ENCODE measurements at regions not wholly inside any gene's neighbourhood (a gene's known extent, or its start where the extent isn't known, plus 50 kb on each side); places are given as distances from the start of the nearest gene placed in this dataset.

DNA sequence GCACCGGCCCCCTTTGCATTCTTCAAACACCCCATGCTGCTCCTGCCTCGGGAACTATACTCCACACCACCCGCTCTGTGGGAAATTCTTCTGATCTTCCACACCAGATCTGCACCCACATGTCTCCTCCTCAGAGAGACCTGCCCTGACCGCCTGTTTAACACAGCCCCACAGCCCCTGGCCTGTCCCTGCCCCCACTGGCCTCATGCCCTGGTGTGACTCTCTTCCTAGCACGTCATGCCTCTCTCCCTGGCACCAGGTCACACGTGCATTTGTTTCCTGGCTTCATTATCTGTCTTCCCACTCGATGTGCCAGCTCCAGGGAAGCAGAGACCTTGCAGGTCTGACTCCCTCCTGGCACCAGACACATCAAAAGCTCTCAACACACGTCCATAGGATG is 79.6 kb downstream of the ANKRD60 start:
- Histone ChIP-seq H3K9ac (ENCODE audit: control insufficient read depth, extremely low read depth, insufficient read depth, low read length) (no peak overlapping the region), H3K9me1 (ENCODE audit: control insufficient read depth, extremely low read depth, insufficient read depth, low read length) (no peaks in the 10 kb centered on the region), H3K27ac (ENCODE audit: control insufficient read depth, insufficient read depth, low read length) (no peak overlapping the region), H3K4me2 (ENCODE audit: control insufficient read depth, extremely low read depth, insufficient read depth, low read depth, low read length) (no peak overlapping the region), H4K20me1 (ENCODE audit: control insufficient read depth, extremely low read depth, insufficient read depth, low read length) (no peaks in the 10 kb centered on the region), H3K27me3 (ENCODE audit: control insufficient read depth, extremely low read depth, insufficient read depth, low read length) (peaks cover 90% of the 10 kb centered on the region), H3K79me2 (ENCODE audit: control insufficient read depth, insufficient read depth, low read length) (no peaks in the 10 kb centered on the region), H3K4me1 (ENCODE audit: control insufficient read depth, extremely low read depth, insufficient read depth, low read length) (no peaks in the 10 kb centered on the region), H3K9me3 (ENCODE audit: control insufficient read depth, low read depth, low read length) (peaks cover 6% of the 10 kb centered on the region), H3K36me3 (ENCODE audit: control insufficient read depth in 2 of 2, extremely low read depth in 1 of 2, insufficient read depth in 2 of 2, low read length in 2 of 2) (no peaks in the 10 kb centered on the region), H2AFZ (ENCODE audit: control insufficient read depth, low read length) (no peak overlapping the region), H3K4me3 (ENCODE audit: control insufficient read depth in 2 of 3, extremely low read depth in 1 of 3, insufficient read depth in 2 of 3, low read depth in 1 of 3, low read length in 3 of 3) (no peak overlapping the region)
- FAIRE-seq (no peak), DNase-seq (ENCODE audit: low read depth, low spot score) (no peak)
- no peak for TF ChIP-seq CTCF (optimal IDR thresholded peaks at IDR 0.05 in 1 of 3, IDR thresholded peaks at IDR 0.05 in 1 of 3, conservative IDR thresholded peaks at IDR 0.05 in 1 of 3; ENCODE audit: extremely low read depth in 1 of 3, insufficient read depth in 2 of 3, low read length in 3 of 3)
- TF ChIP-seq EZH2 (IDR thresholded peaks at IDR 0.05; ENCODE audit: low read length), result no peak
- dilution Hi-C loops (cut with MboI; ENCODE audit: extremely low pct_ligation_motif_present, low sequenced_read_pairs), result no loop called here

DNA sequence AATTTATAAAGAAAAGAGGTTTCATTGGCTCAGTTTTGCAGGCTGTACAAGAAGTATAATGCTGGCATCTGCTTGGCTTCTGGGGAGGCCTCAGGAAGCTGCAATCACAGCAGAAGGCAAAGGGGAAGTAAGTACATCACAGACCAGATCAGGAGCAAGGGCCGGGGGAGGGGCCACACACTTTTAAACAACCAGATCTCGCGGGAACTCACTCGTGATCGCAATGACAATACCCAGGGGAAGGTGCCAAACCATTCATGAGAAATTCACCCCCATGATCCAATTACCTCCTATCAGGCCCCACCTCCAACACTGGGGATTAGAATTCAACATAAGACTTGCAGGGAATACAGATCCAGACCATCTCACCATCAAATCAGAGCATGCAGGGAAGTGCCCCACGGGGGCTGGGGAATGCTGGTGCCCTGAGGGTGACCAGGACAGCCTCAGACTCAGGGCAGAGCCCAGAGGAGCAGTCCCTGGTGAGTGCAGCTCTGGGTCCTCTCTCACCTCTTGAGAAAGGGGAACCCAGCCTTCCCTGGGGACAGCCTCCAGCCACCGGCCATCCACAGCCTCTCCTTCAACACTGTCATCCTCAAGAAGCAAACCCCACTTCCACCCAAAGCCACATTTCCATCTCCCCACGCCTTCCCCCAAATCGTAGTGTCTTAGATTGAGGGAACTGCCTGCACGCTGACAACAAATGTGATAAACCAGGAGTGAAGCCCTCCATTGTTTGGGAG is 80.7 kb downstream of the ANKRD60 start:
- TF ChIP-seq CTCF (optimal IDR thresholded peaks at IDR 0.05 in 1 of 3, IDR thresholded peaks at IDR 0.05 in 1 of 3, conservative IDR thresholded peaks at IDR 0.05 in 1 of 3; ENCODE audit: extremely low read depth in 1 of 3, insufficient read depth in 2 of 3, low read length in 3 of 3) (no peak), EZH2 (IDR thresholded peaks at IDR 0.05; ENCODE audit: low read length) (no peak)
- no peak overlapping the region for H2AFZ ChIP-seq (ENCODE audit: control insufficient read depth, low read length)
- H3K27me3 ChIP-seq (ENCODE audit: control insufficient read depth, extremely low read depth, insufficient read depth, low read length), result peaks cover 85% of the 10 kb centered on the region
- peaks cover 6% of the 10 kb centered on the region for H3K9me3 ChIP-seq (ENCODE audit: control insufficient read depth, low read depth, low read length)
- H4K20me1 ChIP-seq (ENCODE audit: control insufficient read depth, extremely low read depth, insufficient read depth, low read length), result no peaks in the 10 kb centered on the region
- dilution Hi-C loops (cut with MboI; ENCODE audit: extremely low pct_ligation_motif_present, low sequenced_read_pairs), result no loop called here
- DNase-seq (ENCODE audit: low read depth, low spot score) (no peak), FAIRE-seq (no peak)
- H3K4me2 ChIP-seq (ENCODE audit: control insufficient read depth, extremely low read depth, insufficient read depth, low read depth, low read length), result no peak overlapping the region
- H3K4me1 ChIP-seq (ENCODE audit: control insufficient read depth, extremely low read depth, insufficient read depth, low read length), result no peaks in the 10 kb centered on the region
- no peak overlapping the region for H3K9ac ChIP-seq (ENCODE audit: control insufficient read depth, extremely low read depth, insufficient read depth, low read length)
- no peaks in the 10 kb centered on the region for H3K79me2 ChIP-seq (ENCODE audit: control insufficient read depth, insufficient read depth, low read length)
- H3K36me3 ChIP-seq (ENCODE audit: control insufficient read depth in 2 of 2, extremely low read depth in 1 of 2, insufficient read depth in 2 of 2, low read length in 2 of 2), result no peaks in the 10 kb centered on the region
- H3K27ac ChIP-seq (ENCODE audit: control insufficient read depth, insufficient read depth, low read length), result no peak overlapping the region
- no peak overlapping the region for H3K4me3 ChIP-seq (ENCODE audit: control insufficient read depth in 2 of 3, extremely low read depth in 1 of 3, insufficient read depth in 2 of 3, low read depth in 1 of 3, low read length in 3 of 3)
- no peaks in the 10 kb centered on the region for H3K9me1 ChIP-seq (ENCODE audit: control insufficient read depth, extremely low read depth, insufficient read depth, low read length)
